ENCODE measurements at regions not wholly inside any gene's neighbourhood (a gene's known extent, or its start where the extent isn't known, plus 50 kb on each side); places are given as distances from the start of the nearest gene placed in this dataset.
"Not testable (repeated sequence)": the region's sequence is repeated elsewhere in the genome, so short reads cannot be mapped to it uniquely, and the experiment has no call there.

- intact Hi-C loops (cut with DNase I): no loop called here
- no peak for DNase-seq
- ATAC-seq: no peak
Observed at GRCh38 chr14:27305441-27305945, 707.7 kb upstream of the NOVA1 start.

GRCh38 chr14:27312730-27313129, 714.9 kb upstream of the NOVA1 start:
- intact Hi-C loops (cut with DNase I); H3K27ac ChIP-seq; ATAC-seq; H3K4me3 ChIP-seq; H3K36me3 ChIP-seq; H3K4me1 ChIP-seq; DNase-seq; H3K9me3 ChIP-seq; H3K27me3 ChIP-seq: not testable (repeated sequence)

More at GRCh38 chr14:27305441-27305945, 707.7 kb upstream of the NOVA1 start:
- H3K4me3 ChIP-seq: no peak overlapping the region
- no peak overlapping the region for H3K27ac ChIP-seq
- no peaks in the 10 kb centered on the region for H3K4me1 ChIP-seq
- no peaks in the 10 kb centered on the region for H3K36me3 ChIP-seq
- no peaks in the 10 kb centered on the region for H3K27me3 ChIP-seq
- H3K9me3 ChIP-seq: no peaks in the 10 kb centered on the region
- TF ChIP-seq, protein P1, sequence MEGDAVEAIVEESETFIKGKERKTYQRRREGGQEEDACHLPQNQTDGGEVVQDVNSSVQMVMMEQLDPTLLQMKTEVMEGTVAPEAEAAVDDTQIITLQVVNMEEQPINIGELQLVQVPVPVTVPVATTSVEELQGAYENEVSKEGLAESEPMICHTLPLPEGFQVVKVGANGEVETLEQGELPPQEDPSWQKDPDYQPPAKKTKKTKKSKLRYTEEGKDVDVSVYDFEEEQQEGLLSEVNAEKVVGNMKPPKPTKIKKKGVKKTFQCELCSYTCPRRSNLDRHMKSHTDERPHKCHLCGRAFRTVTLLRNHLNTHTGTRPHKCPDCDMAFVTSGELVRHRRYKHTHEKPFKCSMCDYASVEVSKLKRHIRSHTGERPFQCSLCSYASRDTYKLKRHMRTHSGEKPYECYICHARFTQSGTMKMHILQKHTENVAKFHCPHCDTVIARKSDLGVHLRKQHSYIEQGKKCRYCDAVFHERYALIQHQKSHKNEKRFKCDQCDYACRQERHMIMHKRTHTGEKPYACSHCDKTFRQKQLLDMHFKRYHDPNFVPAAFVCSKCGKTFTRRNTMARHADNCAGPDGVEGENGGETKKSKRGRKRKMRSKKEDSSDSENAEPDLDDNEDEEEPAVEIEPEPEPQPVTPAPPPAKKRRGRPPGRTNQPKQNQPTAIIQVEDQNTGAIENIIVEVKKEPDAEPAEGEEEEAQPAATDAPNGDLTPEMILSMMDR (IDR thresholded peaks at IDR 0.05): no peak

- no peaks in the 10 kb centered on the region for H3K27me3 ChIP-seq
- no peak overlapping the region for H3K27ac ChIP-seq
- no peak for ATAC-seq
- no peak overlapping the region for H3K4me3 ChIP-seq
- H3K4me1 ChIP-seq: no peaks in the 10 kb centered on the region
- H3K9me3 ChIP-seq: no peaks in the 10 kb centered on the region
- H3K36me3 ChIP-seq: no peaks in the 10 kb centered on the region
- intact Hi-C loops (cut with DNase I): no loop called here
- no peak for DNase-seq
- TF ChIP-seq, protein P1 (IDR thresholded peaks at IDR 0.05): no peak
Observed at GRCh38 chr14:27314231-27314630, 716.4 kb upstream of the NOVA1 start.

DNA sequence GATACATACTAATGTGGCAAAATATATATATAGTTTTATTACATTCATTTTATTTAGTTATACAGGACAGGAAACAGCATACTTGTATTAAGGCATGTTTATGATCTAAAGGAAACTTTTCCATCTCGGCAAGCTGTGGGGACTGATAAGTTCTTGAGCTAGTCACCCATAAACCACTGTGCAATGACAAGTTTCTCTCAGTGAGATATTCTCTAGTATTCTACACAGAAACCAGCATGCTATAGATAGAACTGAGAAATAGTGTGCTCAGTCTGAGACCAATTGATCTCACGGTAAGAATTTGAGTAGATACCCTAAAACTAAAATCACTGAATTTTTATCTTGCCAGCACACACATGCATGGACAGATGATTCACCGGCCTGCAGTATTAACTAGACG, 717.6 kb upstream of the NOVA1 start:
- no peak overlapping the region for H3K4me3 ChIP-seq
- H3K27ac ChIP-seq: no peak overlapping the region
- intact Hi-C loops (cut with DNase I): no loop called here
- DNase-seq (no peak), ATAC-seq (no peak)
- no peaks in the 10 kb centered on the region for H3K4me1 ChIP-seq
- no peaks in the 10 kb centered on the region for H3K9me3 ChIP-seq
- H3K27me3 ChIP-seq: no peaks in the 10 kb centered on the region
- H3K36me3 ChIP-seq: no peaks in the 10 kb centered on the region
- TF ChIP-seq, protein P1 (IDR thresholded peaks at IDR 0.05): no peak

DNA sequence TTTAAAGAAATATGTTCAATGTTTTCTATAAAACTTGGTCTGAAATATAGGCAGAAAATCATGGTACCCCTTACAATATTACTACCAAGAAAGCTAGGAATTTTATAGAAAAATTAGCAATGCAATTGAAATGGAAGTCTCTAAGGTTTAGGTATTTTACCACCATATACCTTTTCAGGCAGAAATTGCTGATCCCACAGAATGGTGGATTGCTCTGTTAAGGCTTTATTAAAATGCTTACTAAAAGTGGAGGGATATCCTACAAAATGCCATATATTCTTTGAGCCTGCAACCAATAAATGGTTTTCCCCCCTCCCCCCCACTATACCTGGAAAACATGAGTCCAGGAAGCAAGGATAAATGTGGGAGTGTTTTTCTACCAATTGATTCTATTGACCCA, 718.1 kb upstream of the NOVA1 start:
- DNase-seq (no peak), ATAC-seq (no peak)
- TF ChIP-seq, protein P1 (IDR thresholded peaks at IDR 0.05): no peak
- H3K27me3 ChIP-seq: no peaks in the 10 kb centered on the region
- no peaks in the 10 kb centered on the region for H3K4me1 ChIP-seq
- H3K4me3 ChIP-seq: no peak overlapping the region
- no peak overlapping the region for H3K27ac ChIP-seq
- no peaks in the 10 kb centered on the region for H3K36me3 ChIP-seq
- H3K9me3 ChIP-seq: no peaks in the 10 kb centered on the region
- intact Hi-C loops (cut with DNase I): no loop called here

DNA sequence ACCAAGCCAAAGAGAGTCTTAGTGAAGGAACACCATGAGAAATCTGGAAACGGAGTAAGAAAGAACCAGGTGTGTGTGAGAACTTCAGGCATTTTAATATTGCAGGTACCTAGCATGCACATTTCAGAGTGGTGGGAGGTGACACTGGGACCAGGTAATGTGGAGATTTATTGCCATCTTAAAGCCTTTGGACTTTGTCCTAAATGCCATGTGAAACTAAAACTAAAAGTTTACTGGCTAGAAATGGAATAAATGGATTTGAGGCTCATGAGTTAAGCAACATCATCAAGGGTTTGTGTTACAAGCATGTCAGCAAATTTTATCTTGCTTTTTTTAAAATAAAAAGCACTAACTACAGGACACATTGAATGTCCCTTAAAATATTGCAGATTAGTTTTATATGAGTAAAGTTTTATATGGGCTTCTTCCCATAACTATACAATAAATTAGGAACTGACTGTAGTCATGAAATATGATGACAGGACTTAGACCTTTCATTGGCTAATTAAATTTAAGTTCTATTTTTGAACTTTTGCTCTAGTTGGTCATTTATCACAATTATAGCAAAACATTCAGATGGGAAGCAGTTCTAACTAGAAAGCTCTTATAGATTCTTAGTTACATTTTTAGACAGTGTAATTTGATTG, 721.1 kb upstream of the NOVA1 start:
- Histone ChIP-seq H3K27me3 (no peaks in the 10 kb centered on the region), H3K4me3 (no peak overlapping the region), H3K4me1 (no peaks in the 10 kb centered on the region), H3K27ac (no peak overlapping the region), H3K9me3 (no peaks in the 10 kb centered on the region), H3K36me3 (no peaks in the 10 kb centered on the region)
- intact Hi-C loops (cut with DNase I): no loop called here
- ATAC-seq (no peak), DNase-seq (no peak)
- TF ChIP-seq, protein P1 (IDR thresholded peaks at IDR 0.05): no peak
